ENCODE measurements at regions not wholly inside any gene's neighbourhood (a gene's known extent, or its start where the extent isn't known, plus 50 kb on each side); places are given as distances from the start of the nearest gene placed in this dataset.

DNA sequence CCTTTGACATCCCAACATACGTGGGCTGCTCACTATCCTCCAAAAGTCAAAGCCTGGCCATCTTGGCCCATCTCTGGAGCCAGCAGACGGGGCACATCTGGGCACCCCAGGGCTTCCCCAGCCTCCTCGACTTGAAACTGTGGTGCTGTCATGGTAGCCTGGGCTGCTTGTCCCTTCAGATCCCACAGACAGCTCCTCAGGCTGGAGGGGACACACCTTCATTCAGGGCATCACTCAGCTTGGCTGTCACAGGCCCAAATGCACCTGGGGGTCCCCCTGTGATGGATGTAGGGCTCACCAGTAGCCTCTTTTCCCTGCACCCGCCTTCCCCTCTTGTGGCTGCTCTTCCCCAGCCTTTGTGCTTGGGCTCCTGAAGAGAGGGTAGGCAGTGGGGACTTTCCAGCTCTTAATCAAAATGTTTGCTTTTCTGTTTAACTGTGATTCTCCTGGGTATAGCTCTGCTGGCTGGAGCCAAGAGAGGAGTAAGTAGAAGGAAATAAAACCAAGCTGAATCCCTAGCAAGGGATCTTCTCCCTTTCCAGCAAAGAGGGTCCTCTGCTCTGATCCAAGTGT is 92.3 kb downstream of the GYPC start:
- no peak for DNase-seq

DNA sequence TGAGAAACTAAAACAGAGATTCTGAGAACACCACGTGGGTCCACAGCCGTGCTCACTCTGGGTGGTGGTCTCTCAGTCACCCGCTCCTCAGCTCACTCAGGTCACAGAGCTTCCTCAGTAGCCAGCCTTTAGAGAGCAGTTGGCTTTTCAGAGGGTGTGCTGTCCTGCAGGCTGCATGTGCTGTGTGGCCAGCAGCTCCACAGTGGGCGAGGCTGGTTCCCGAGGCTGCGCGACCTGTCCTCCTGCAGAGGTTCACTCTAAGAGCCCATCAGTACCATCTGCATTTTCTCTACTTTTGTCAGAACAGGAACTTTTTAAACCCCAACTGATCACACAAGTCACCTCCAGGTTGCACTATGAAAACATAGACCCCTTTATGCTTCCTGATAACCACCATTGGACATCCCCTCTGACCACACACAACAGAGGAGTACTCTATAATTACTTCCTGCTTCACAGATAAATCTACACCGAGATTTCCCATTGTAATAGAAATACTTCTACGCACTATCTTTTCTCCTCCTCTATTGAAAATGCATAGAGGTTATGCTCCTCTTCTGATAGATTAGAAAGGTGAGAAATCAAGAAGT is 93.1 kb downstream of the GYPC start:
- DNase-seq: no peak

DNA sequence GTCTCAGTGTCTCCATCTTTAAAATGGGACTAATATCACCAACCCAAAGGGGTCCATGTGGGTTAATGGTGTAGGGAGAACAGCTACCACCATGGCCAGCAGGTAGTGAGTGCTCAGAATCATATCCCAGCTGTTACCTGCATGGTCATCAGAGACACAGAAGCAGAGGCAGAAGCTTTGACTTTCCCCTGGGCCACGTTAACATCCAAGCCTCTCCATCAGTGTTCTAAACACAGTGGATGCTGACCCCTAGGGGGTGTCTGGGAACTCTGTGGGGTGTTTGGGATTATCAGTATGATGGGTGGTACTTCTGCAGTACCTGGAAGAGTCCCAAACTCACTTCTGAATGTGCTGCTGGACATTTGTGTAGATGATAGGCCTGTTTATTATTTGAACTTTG is 93.6 kb downstream of the GYPC start:
- DNase-seq: no peak

DNA sequence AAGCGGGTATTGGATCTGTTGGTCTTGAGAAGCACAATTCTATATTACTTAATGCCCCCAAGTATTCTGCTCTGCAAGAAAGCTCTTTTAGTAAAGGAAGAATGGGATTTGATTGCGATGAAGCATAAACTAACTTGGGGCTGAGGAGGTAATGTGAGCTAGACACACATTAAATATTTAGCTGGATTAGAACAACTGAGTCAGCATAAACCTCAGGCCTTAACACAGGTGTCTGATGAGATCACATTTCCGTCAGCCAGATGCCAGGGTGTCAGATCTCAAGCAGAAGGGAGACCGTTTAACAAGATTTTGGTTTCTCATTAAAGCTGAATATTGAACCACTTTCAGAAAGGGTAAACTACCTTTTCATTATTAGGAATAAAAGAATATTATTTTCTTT is 94.5 kb downstream of the GYPC start:
- DNase-seq: no peak

DNA sequence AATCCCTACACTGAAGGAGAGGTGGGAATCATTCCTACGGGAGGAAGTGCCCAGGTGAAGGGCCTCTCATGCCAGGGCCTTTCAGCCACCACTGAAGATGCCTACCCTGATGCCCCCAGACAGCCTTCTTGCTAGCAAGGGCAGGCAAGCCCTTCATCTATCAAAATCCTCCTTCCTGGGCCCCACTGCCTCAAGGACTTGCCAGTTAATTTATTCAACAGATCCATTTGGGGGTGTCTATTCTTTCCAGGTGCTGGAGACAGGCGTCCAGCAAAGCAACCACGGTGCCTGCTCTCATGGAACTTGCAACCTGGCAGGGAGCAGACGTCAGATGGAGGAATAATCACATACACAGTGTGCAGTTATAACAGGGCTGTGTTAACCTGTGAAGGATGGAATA is 95.5 kb downstream of the GYPC start:
- no peak for DNase-seq

DNA sequence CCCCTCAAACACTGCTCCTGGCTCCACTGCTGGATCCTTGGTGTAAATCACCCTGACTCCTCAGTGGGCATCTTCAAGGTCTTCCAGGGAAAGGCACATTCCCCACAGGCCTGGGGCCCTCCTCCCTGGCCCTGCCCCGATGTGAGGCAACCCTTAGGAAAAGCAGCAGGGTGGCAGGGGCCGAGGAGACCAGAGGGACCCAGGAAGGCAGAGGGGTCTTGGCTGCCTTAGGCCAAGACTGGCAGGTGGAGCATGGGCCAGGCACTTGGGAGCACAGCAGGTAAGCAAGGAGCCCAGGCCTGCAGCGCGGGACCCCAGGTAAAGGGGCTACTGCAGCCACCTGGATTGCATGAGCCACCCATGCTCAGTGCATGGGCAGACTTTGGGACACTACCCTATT is 96.9 kb downstream of the GYPC start:
- DNase-seq: no peak

DNA sequence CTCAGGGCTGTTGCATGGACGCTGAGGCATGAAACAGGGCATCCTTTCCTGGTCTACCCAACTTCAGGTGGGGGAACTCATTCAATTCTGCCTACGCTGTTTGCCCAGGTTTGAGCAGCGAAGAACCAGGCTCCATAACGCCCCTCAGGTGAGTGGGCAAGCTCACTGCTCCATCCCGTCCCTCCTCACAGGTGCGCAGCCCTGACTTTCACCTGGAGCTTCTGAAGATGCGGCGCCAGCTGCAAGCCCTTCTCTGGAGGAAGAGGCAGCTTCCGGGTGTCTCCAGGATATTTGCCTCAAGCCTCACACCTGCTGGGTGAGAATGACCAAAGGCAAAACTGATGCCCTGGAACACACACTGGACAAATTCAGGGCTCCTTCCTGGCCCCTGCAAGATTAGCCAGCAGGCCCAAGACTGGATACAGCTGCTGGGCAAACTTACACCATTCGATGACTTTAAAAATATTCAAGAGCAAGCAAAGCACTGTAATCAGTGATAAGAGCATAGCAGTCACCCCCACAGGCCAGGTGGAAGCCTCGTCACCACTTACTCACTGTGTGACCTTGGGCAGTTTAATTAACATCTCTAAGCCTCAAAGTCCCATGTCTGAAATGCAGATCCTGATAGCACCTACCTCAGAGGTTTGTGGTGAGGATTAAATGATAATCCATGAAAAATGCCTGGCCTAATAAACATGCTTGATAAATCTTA is 97.7 kb downstream of the GYPC start:
- no peak for DNase-seq

DNA sequence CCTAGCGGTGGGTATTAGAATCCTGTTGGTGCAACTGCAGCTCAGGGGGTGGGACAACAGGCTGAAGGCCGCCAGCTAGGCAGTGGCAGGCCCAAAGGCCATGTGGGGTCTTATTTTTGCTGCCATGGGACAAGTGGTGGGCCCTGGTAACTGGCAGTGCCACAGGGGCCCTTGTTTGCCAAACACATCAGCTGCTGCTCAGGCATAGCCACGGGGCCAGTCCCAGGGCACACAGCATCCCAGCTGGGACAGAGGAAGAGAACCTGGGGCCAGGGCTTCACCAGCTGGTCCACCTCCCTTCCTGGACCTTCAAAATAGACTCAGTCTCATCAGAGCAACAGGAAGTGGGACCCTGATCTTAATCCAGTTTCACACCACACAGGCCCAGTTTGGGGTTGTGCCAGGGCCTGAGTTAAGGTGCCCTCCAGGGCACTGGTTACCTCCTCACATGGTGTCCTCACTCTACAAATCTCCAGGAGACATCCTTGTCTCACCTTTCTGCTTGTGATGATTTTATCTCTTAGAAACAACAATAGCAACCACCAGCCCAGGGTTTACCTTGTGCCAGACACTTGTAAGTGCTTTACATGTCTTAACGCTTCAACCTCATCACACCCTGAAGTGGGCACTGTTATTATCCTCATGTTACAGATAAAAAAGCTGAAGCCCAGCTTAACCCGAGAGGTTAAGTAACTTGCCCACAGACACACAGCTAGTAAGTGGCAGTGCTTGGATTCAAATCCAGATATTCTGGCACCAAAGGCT is 98.5 kb downstream of the GYPC start:
- DNase-seq: no peak

DNA sequence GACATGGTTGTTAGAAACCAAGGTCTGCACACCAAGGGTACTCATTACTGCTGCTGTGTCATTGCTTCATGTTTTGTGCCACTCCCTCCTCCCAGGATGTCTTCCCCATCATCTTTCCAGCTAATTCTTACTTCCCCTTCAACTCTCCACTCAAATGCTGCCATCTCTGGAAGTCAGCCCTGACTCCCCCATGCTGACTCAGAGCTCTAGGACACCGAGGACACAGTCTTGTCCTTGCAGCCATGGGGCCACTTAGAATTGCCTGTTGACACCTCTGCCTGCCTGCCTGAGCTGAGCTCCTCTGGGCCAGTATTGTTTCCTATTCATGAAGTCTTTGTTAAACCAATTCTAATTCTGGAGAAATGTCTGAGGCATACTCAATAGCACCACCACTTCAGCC is 100.2 kb downstream of the GYPC start:
- no peak for DNase-seq

DNA sequence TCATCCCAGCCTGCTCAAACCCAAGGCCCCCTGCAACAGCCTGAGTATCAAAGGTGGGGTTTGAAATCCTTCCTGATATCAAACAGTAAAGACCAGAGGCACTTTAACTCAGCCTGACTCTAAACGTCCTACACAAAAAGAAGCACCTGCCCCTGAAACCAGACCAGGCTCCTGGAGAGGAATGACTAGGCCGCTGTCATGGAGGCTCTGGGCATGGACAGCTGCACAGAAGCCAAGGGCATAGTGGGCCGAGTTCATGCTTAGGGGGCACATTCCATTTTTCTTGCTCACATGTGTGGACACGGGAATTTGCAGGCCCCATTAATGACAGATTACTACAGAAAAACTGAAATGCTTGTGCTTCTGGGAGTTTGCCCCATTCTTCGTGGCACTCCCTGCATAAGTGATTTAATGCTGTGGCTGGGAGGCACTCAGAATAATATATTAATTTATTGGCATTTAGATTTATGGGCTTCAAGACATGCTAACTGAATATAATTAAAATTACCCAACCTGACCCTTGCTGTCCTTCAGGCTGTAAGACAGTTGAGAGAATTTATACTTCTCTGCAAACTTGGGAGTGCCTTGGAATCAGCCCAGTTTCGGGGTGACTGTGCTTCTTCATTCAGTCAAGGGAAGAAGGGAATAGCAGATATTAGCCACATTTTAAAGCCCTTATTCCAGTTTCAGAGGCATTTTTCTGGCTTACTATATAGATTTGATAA is 105.5 kb downstream of the GYPC start:
- DNase-seq: no peak

DNA sequence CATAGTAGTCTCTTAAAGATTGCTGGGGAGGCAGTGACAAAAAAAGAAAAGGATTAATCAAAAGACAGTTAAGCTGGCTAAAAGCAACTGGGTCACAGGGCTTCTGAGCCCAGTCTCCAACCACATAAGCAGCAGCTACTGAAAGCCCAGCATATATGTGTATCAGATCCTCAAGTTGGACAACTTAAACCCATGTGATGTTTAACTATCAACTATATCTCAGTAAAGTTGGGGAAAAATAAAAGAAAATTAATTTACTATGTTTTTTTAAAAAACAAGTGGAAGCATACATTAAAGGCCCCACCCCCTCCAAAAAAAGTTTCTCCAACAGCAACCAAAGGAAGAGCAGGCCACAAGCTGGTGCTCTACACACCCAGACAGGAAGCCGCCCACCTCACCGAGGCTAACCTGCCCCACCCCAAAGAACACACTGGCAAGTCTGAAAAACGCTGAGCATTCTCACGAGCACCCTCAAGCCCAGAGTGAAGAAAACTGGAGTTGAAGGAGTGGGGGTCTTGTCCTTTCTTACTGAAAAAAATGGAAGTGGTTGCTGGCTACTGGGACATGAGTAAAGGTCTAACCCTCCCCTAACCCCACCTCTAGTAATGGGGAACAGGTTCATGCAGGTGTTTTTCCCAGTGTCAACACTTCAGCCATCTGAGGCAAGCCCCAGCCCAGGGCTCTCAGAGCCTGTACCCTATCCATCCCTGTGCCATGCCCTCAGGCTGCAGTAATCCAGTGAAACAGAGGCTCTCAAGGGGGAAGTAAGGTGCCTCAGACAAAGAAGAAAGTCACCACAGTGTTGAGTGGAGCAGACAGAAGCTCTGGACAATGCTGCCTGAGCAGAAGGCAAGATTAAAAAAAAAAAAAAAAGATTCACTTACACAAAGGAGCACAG is 106.3 kb downstream of the GYPC start:
- no peak for DNase-seq

DNA sequence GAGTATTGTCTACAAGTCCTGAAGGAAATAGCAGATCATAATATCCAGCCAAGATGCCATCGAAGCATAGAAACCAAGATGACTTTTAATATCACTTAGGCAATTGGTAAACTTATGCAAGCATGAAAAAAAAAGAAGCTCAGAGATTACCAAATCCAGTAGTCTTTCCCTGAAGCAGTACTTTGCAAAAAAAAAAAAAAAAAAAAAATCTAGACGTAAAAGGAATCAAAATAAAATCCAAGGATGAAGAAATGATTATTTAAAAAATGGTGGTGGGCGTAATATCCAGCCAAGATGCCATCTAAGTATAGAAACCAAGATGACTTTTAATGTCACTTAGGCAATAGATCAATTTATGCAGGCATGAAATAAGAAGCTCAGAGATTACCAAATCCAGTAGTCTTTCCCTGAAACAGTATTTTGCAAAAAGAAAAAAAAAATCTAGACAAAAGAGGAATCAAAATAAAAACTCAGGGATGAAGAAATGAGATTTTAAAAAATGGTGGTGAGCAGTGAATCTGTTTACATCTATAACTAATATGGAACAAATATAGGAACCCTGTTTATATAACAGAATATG is 108.8 kb downstream of the GYPC start:
- DNase-seq: no peak

DNA sequence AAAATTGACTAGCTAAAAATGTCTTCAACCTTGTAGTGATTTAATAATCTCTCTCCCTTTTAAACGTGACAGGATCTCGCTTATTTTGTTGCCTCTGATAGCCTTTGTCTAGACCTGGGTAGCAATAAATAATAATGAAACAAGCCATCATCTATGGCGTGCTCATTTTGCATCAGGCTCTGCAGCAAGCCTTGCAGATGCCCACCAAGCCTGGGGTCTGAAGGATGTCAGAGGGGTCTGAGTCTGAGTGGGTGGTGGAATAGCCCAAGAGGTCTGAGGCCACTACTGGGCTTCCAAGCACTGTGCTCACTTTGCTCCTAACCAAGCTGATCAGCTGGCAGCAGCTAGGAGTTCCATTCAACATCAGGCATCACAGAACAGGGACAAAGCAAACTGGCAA is 109.4 kb downstream of the GYPC start:
- peak; percentile 8 for DNase-seq

DNA sequence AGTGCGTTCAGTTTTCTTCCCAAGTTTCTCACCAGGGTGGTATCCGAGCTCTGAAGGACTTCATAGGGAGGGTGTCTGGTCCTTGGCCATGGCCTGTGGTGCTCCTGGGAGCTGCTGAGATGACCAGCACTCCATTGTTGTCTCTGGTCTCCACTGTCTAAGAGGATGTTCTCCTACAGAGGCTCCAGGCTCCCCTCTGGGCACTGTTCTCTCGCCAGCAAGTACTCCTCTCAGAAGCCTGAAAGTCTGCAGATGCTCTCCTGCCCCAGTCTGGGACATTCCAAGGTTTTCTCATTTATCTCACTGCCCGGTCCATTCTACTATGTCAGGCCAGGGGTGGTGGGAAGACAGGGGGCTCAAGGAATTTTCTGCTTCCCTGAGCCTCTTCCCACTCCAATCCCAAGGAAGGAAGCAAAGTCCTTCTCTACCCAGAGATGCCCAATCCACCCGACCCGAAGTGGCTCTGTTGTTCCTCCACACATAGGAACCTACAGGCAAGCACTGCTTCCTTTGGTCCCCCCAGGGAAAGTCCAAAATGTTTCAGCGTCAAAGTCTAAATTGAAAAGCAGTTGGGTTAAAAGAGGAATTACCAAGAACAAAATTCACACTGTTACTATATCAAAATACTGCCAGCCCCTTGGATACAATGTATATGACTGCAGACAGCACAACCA is 110.5 kb downstream of the GYPC start:
- DNase-seq: peak; percentile 15

DNA sequence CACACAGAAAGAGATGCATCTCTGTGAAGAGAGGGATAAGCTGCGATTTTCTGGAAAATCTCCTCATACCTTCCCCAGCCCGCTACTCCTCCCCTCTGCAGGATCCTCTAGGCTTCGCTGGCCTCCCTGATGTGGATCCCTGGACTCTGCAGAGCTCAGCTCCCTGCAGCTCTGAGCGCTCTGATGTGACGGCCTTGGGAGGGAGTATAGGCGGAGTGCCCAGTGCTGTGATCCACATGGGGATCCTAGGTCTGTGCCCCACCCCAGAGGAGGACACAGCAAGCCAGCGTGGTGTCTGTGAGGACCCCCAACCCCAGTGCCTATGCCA is 111.0 kb downstream of the GYPC start:
- peak; percentile 15 for DNase-seq

DNA sequence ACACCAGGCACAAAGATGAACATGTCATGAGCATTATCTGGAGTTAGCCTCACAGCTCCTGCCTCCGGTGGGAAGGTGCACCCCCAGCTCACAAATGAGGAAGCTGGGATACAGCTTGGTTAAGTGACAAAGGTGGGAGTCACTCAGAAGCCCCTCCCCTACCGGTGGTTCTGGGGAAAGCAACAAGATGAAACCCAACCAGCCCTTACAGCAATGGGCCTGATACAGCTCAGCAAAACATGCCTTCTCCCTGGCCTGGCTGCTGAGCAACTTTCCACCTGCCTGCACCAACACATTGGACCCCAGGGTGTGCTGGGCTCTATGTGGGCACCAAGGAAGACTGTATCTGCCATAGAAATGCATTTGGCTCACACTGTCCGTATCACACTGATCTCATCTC is 113.2 kb downstream of the GYPC start:
- peak; percentile 12 for DNase-seq

DNA sequence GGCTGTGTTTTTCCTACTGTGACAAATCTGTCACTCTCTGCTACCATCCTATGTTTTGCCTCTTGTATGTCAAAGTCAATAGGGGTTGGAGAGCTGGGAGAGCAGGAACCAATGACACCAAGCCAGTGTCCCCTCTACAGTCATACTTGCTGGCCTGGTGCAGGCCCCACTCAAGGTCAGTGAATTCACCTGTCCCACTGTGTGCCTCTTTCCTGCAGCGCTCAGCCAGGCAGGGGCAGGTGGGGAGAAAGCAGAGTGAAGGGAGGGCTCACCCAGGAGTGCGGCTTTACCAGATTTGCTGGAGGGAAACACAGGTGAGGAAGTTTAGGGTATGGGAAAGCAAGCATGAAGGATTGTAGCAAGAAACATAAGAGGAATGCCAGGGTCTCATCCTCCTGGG is 114.5 kb downstream of the GYPC start:
- DNase-seq: no peak

DNA sequence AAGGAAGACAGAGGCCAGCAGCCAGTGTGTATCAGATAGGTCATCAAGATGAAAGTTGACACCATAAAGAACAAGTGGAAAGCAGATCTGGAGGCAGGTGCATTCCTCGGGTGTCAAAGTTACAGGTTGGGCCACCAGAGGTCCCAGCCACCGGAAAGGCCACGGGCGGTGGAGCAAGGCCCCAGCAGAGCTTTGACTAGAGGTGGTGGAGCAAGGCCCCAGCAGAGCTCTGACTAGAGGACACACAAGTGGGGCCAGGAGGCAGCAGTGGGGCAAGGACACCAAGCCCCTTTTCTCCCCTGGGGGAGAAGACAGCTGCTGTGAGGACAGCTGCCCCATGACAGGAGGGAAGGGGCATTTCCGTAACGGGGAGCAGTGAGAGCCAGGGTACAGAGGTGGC is 115.1 kb downstream of the GYPC start:
- DNase-seq: peak; percentile 13

DNA sequence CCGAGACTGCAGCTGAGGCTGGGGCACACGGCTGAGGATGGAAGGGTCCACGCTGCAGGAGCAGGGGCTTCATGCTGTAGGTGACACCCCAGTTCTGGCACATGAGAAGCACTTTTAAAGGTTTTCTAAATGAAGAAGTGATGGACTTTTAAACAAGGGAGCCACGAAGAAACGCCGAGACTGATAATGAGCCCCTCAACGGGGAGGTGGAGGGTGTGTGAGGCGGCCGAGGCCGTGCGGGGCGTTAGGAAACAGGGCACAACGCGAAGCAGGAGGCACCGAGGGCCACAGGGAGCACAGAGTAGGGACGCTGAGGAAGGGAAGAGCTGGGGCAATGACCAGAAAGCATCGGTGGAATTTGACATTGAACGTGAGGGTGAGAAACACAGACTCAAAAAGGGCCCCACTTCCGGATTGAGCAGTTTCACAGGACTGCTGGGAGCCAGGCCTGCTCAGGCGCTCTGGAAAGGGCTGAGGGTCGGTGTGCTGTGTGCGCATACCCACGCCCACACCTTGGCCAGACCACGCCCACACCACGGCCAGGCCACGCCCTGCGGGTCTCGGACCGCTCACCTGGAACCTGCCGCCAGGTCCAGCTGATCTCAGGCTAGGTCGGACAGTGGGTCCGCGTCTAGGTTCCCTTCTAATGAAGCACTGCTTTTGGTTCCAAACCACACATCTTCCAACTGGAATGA is 115.7 kb downstream of the GYPC start:
- peak; percentile 4 for DNase-seq

DNA sequence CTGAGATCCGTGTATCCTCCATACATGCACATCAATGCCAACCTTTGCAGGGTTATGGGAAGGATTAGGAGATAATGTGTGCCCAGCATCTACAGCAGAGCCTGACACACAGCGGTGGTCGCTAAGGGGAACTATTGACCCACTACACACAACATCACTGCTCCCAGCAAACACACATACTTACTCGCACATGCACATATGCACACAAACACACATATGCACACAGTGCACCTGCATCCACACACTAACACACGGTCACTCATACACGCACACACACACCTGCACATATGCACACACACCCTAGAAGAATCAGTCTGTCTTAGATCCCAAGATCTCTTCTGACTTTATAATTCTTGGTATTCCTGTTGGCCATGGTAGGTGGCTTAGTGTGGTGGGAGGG is 118.3 kb downstream of the GYPC start:
- DNase-seq: no peak

DNA sequence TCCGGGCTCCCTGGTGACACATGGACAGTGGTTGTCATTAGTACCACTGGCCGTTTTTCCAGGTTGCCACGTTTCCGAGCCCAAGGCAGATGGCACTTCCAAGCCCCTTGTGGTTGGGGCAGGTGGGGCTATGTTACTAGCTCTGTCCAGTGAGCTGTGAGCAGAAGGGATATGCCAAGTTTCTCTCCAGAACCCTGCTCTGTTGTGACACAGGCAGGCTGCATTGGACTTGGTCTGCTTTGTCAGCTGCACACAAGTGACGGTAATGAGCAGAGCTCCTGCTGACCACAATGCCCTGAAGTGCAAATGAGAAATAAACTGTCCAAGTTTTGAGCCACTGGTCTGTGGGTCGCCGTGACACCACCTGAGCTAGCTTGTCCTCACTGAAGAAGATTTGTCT is 118.8 kb downstream of the GYPC start:
- DNase-seq: no peak
